Activated CD8-positive, alpha-beta T cell treated with anti-CD3 and anti-CD28 coated beads, Interleukin-2, amount 10 ng/mL, durations not matched to agents 7 days and 5 days (primary cell): ENCODE measurements at regions not wholly inside any gene's neighbourhood (a gene's known extent, or its start where the extent isn't known, plus 50 kb on each side); places are given as distances from the start of the nearest gene placed in this dataset.

ENCODE experiments used
- ATAC-seq: fragments of 150-1000 bp; cut with Tn5 transposase; one replicate; pipeline ENCODE4 v1.10.0; 2021; ENCODE audit warnings: moderate library complexity
- CTCF ChIA-PET: fragments of 350-600 bp; sonication (Branson Sonifier 250); formaldehyde crosslinking; loops from one replicate; lab custom pipeline; 2021; ENCODE audit warnings: antibody characterized with exemption; lab: Charles Lee
- POLR2A ChIA-PET: fragments of 350-600 bp; sonication (Branson Sonifier 250); formaldehyde crosslinking; loops from one replicate; lab custom pipeline; 2021; ENCODE audit warnings: antibody characterized with exemption; lab: Charles Lee
- DNase-seq: peaks from one replicate; pipeline ENCODE4 v3.0.0-alpha.2; 2020
- H3K27ac Mint-ChIP-seq: one replicate; pipeline ENCODE4 v1.8.0; 2021; ENCODE audit warnings: mild to moderate bottlenecking, mixed read lengths
- H3K27me3 Mint-ChIP-seq: one replicate; pipeline ENCODE4 v1.8.0; 2021; ENCODE audit warnings: low read depth, mixed read lengths
- H3K36me3 Mint-ChIP-seq: one replicate; pipeline ENCODE4 v1.8.0; 2021; ENCODE audit warnings: low read depth, mixed read lengths
- H3K4me1 Mint-ChIP-seq: one replicate; pipeline ENCODE4 v1.8.0; 2021; ENCODE audit warnings: low read depth, mixed read lengths
- H3K4me3 Mint-ChIP-seq: one replicate; pipeline ENCODE4 v1.8.0; 2021; ENCODE audit warnings: mild to moderate bottlenecking, mixed read lengths
- H3K9me3 Mint-ChIP-seq: one replicate; pipeline ENCODE4 v1.8.0; 2022; ENCODE audit warnings: mixed read lengths; ENCODE audit not compliant: insufficient read depth

DNA sequence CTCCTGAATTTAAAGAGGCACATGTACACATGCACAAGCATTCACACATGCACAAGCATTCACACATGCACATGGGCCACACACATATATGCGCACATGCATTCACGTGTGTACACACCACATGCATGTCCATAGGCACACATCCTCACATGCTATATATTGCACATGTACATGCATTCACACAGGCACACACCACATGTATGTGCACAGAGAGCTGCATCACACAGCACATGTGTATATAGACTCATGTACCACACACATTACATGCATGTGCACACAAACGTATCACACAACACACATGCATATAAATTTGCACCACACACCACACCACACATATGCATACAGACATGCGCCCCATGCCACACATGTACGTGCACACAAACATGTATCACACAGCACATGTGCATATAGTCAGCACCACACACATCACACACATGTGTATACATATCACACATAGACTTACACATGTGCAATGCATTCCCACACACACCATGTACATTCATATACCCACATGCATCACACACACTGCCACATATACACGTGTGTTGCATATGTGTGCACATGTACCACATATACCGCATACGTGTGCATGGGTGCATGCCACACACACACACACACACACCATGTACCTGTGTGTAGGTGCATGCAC is 54.6 kb upstream of the COL18A1 start:
- Mint-ChIP-seq H3K4me3 (no peak overlapping the region), H3K27me3 (peaks cover 11% of the 10 kb centered on the region), H3K27ac (no peak overlapping the region), H3K4me1 (no peaks in the 10 kb centered on the region), H3K9me3 (no peaks in the 10 kb centered on the region), H3K36me3 (no peaks in the 10 kb centered on the region)
- ATAC-seq (no peak), DNase-seq (no peak)
- ChIA-PET CTCF (no interaction called here), POLR2A (no interaction called here)

DNA sequence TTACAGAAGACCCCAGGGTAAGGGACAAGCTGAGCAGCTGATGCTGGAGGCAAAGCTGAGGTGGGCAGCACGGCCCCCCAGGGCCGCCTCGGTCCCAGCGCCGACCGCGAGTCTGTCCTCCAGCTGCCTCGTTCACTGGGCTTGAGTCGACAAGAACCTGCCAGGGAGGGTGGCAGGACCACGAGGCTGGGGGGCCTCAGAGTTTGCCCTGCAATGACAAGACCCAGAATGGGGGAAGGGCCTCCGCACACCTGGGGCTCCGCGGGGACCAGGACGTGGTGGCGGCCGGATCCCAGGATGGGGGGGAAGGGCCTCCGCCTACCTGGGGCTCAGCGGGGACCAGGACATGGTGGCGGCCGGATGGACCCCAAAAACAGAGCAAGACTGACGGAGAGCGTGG is 53.9 kb upstream of the COL18A1 start:
- ChIA-PET POLR2A (no interaction called here), CTCF (no interaction called here)
- Mint-ChIP-seq H3K9me3 (no peaks in the 10 kb centered on the region), H3K27ac (no peak overlapping the region), H3K4me3 (no peak overlapping the region), H3K36me3 (no peaks in the 10 kb centered on the region), H3K27me3 (peaks cover 18% of the 10 kb centered on the region), H3K4me1 (no peaks in the 10 kb centered on the region)
- ATAC-seq (no peak), DNase-seq (no peak)

DNA sequence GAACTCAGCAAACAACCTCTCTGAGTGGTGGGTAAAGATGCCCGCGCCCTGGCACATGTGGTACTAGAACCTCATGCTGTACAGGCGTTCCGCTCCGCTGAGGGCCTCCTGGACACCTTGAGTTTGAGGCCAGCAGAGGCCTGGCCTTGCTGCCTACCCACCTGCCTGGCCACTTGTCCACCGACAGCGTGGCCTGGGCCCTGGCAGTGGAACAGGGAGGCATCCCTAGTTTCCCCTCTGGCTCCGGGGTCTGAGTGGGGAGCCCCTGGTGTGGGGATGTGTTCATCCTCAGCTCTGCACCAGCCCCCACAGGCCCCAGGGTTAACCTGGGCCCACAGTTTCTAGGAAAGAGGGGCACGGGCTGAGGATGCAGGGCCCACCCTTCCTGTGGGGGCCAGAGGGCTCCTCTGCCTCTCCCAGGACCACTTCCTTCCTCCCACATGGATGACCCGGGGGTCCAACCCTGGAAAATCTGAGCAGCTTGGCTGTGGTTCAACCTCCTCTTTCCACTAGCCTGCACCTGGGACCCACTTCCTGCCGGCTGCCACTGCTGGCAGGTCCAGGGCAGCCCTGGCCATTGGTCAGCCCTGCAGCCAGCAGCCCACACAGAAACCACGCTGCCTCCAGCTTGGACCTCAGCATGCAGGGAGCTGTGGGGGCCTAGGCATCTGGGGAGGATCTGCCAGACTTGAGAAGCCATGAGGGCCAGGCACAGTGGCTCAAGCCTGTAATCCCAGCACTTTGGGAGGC is 53.3 kb upstream of the COL18A1 start:
- no peaks in the 10 kb centered on the region for H3K36me3 Mint-ChIP-seq
- CTCF ChIA-PET, result no interaction called here
- no peak overlapping the region for H3K27ac Mint-ChIP-seq
- POLR2A ChIA-PET, result no interaction called here
- no peak for DNase-seq
- no peaks in the 10 kb centered on the region for H3K4me1 Mint-ChIP-seq
- no peaks in the 10 kb centered on the region for H3K9me3 Mint-ChIP-seq
- no peak for ATAC-seq
- H3K27me3 Mint-ChIP-seq, result peaks cover 22% of the 10 kb centered on the region
- no peak overlapping the region for H3K4me3 Mint-ChIP-seq

DNA sequence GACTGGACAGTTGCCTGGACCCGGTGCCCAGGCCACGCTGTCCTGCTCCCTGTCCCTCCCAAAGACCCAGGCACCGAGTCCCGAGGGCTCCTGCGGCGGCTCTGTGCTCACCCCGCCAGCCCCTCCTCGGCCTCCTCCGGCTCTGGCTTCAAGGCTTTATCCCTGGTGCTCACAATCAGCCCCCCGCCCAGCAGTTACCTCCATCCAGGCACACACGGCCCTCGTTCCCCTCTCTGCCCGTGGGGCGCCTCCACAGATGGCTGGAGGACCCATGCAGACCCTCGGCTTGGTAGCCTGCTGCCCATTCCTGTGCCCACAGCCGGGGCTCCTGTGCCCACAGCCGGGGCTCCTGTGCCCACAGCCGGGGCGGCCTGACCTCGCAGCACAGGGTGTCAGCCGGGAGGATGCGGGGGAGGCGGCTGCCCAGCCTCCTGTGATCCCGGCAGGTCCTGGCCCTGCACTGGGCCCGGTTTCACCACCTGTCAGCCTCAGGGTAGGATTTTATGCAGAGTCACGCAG is 52.3 kb upstream of the COL18A1 start:
- H3K9me3 Mint-ChIP-seq, result no peaks in the 10 kb centered on the region
- H3K4me1 Mint-ChIP-seq, result no peaks in the 10 kb centered on the region
- no peak for DNase-seq
- H3K27me3 Mint-ChIP-seq, result peaks cover 27% of the 10 kb centered on the region
- H3K4me3 Mint-ChIP-seq, result no peak overlapping the region
- ChIA-PET POLR2A (no interaction called here), CTCF (no interaction called here)
- no peak for ATAC-seq
- no peaks in the 10 kb centered on the region for H3K36me3 Mint-ChIP-seq
- H3K27ac Mint-ChIP-seq, result no peak overlapping the region

DNA sequence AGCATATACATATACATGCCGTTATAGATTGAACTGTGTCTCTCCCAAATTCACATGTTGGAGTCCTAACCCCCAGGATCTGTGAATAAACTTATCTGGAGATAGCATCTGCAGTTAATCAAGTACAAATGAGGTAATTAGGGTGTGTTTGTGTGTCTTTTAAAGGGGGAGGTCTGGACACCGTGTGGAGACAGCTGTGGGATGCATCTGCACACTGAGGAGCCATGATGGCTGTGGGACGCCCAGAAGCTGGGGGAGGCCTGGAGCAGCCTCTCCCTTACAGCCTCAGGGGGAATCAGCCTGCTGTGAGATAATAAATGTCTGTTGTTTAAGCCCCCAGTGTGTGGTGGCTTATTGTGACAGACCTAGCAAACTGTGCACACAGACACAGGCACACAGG is 51.8 kb upstream of the COL18A1 start:
- Mint-ChIP-seq H3K36me3 (no peaks in the 10 kb centered on the region), H3K9me3 (no peaks in the 10 kb centered on the region), H3K27ac (no peak overlapping the region), H3K4me1 (no peaks in the 10 kb centered on the region), H3K4me3 (no peak overlapping the region), H3K27me3 (peaks cover 27% of the 10 kb centered on the region)
- ATAC-seq, result no peak
- ChIA-PET CTCF (no interaction called here), POLR2A (no interaction called here)
- no peak for DNase-seq

DNA sequence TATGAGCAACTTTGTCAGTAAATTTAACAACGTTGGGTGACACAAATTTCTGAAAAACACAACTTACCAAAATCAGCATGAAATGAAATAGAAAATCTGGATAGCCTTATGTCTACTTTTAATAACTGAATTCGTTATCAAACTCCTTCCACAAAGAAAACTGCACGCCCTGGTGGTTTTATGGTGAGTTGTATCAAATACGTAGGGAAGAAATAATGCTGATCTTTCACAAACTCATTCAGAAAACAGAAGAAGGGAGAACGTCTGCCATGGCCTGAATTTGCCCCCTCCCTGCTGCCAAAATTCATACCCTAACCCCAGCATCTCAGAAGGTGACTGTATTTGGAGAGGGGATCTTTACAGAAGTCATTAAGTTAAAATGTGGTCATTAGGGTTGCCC is 50.0 kb upstream of the COL18A1 start:
- Mint-ChIP-seq H3K27ac (no peak overlapping the region), H3K27me3 (peaks cover 27% of the 10 kb centered on the region), H3K4me1 (no peaks in the 10 kb centered on the region), H3K9me3 (no peaks in the 10 kb centered on the region), H3K4me3 (no peak overlapping the region), H3K36me3 (no peaks in the 10 kb centered on the region)
- ATAC-seq, result no peak
- CTCF ChIA-PET, result no interaction called here
- POLR2A ChIA-PET, result interaction anchor here (0.7 kb wide), 1 partner anchor 387 kb away, joined by 4 read pairs; no protein-coding TSS in a partner anchor
- no peak for DNase-seq
